Lower leg skin (tissue), 4 donors: ENCODE measurements at regions not wholly inside any gene's neighbourhood (a gene's known extent, or its start where the extent isn't known, plus 50 kb on each side); places are given as distances from the start of the nearest gene placed in this dataset.

Source experiments
- DNase-seq, 2 donors: peaks; one replicate each; pipeline ENCODE4 v3.0.0-alpha.2; 2019; ENCODE audit warnings: low spot score in 2 of 2
- H3K4me3 ChIP-seq: fragments of 200-600 bp; sonication (generic); 2 replicates; pipeline ENCODE4 v1.5.1; 2017; ENCODE audit warnings: mild to moderate bottlenecking, low read depth; ENCODE audit not compliant: poor library complexity, severe bottlenecking
- CTCF ChIP-seq, 3 donors: fragments of 450-650 bp; IDR thresholded peaks; one replicate each; pipeline ENCODE4 v1.5.1; 2016; ENCODE audit warnings: antibody characterized with exemption in 3 of 3, mild to moderate bottlenecking in 3 of 3, moderate library complexity in 2 of 3
- POLR2A ChIP-seq, 2 donors: fragments of 450-650 bp; IDR thresholded peaks; one replicate each; pipeline ENCODE4 v1.6.1; 2016 to 2017; ENCODE audit warnings: antibody characterized with exemption in 2 of 2, mild to moderate bottlenecking in 1 of 2, moderate library complexity in 1 of 2
- WGBS, 2 donors: methylation state at CpG; one replicate each; pipeline ENCODE4 v1.1.5; 2018; 5-methylcytosine and 5-hydroxymethylcytosine counted together
- intact Hi-C: fragments of 100-400 bp; cut with DNase I; formaldehyde crosslinking; loops from one replicate; pipeline ENCODE4 v1.15.0; 2023; ENCODE audit warnings: low total_unique reads

DNA sequence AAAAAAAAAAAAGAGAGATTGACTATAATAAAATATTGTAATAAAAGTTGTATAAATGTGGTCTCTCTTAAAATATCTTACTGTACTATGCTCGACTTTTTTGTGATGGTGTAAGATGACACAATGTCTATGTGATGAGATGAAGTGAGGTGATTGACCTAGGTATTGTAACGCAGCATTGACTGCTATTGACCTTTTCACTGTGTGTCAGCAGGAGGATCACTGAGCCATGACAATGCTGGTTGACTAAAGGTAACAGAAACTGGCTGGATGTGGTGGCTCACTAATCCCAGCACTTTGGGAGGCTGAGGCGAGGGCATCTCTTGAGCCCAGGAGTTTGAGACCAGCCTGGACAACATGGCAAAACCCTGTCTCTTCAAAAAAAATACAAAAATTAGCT lies 78.6 kb upstream of the MYO10 start:
- TF ChIP-seq POLR2A (IDR thresholded peaks at IDR 0.05): no peak
- TF ChIP-seq CTCF (IDR thresholded peaks at IDR 0.05): no peak
- H3K4me3 ChIP-seq: no peak overlapping the region
- 93 to 95% methylated on average over 3 of the region's 3 CpGs for WGBS, 2 donors
- intact Hi-C loops: no loop called here
- DNase-seq: no peak

GRCh38 chr5:17018871-17019270 lies 82.8 kb upstream of the MYO10 start:
- intact Hi-C loops: no loop called here
- H3K4me3 ChIP-seq: no peak overlapping the region
- no peak for TF ChIP-seq CTCF (IDR thresholded peaks at IDR 0.05)
- TF ChIP-seq POLR2A (IDR thresholded peaks at IDR 0.05): no peak
- WGBS, 2 donors: 64 to 73% methylated on average over 1 of the region's 1 CpG
- no peak for DNase-seq

GRCh38 chr5:17019324-17019723 lies 83.2 kb upstream of the MYO10 start:
- DNase-seq: no peak
- WGBS, 2 donors: 76 to 77% methylated on average over 6 of the region's 6 CpGs
- TF ChIP-seq POLR2A (IDR thresholded peaks at IDR 0.05) (no peak), CTCF (IDR thresholded peaks at IDR 0.05) (no peak)

DNA sequence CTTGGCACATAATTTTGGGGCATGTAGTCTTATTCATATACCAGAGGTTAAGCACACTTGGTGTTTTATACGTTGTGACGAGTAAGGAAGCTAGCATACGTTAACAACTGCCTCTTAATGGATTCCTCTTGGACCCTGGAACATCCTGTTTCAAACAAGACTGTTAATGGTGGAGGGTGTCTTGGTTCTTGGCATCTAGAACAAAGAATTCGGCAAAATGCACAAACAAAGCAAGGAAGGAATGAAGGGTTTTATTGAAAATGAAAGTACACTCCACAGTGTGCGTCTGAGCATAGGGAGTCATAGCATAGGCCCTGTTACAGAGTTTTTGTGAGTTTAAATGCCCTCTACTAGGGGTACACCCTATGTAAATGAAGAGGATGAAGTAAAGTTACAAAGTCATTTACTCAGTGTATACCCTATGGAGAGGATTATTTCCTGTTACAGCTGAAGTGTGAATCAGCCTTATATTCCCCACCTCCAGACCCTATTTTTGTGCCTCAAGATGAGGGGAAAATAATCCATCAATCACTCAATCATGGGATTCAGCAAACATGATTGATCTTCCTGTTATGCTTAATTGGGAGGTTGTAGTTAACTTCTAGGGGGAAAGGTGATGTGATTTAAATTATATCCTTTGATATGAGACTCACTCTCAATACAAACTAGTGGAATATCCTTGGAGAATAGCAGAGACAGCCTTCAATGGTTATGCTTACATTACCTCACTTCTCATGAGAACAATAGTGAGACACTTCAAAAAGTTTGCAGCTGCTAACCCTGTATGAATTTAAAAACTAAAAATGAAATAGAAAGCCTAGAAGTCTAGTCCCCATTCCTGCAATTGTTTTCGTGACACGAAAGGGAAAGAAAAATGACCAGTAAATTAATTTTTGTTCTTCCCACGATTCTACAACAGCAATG lies 84.9 kb upstream of the MYO10 start:
- no peak for DNase-seq
- intact Hi-C loops: no loop called here
- 60% methylated on average over 8 of the region's 8 CpGs for WGBS, 2 donors
- H3K4me3 ChIP-seq: no peak overlapping the region
- TF ChIP-seq POLR2A (IDR thresholded peaks at IDR 0.05) (no peak), CTCF (IDR thresholded peaks at IDR 0.05) (no peak)

More at GRCh38 chr5:17019324-17019723, 83.2 kb upstream of the MYO10 start:
- no peak overlapping the region for H3K4me3 ChIP-seq
- intact Hi-C loops: no loop called here

DNA sequence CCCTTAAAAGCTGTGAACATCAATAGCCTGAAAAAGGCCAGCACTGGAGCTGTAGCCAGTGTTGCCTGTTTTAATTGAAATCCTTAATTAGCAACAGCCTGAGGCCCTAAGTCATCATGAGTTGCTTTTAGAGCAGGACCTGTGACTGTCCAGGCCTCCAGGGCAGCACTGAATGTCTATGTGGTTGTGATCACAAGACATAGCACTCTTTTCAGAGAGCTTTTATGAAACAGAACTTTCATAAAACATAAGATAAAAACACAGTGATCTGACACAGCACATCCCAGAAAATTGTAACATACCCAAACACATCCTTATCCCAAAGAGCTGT lies 85.5 kb upstream of the MYO10 start:
- intact Hi-C loops: no loop called here
- TF ChIP-seq CTCF (IDR thresholded peaks at IDR 0.05) (no peak), POLR2A (IDR thresholded peaks at IDR 0.05) (no peak)
- DNase-seq: peak in 1 of 2 donors; percentile 18
- no peak overlapping the region for H3K4me3 ChIP-seq

- intact Hi-C loops: no loop called here
- no peak for DNase-seq
- WGBS, 2 donors: 92 to 95% methylated on average over 2 of the region's 2 CpGs
- no peak overlapping the region for H3K4me3 ChIP-seq
- TF ChIP-seq POLR2A (IDR thresholded peaks at IDR 0.05) (no peak), CTCF (IDR thresholded peaks at IDR 0.05) (no peak)
Measured at GRCh38 chr5:17022296-17022695, 86.2 kb upstream of the MYO10 start.
